HG03108 (cell line): ENCODE measurements at regions not wholly inside any gene's neighbourhood (a gene's known extent, or its start where the extent isn't known, plus 50 kb on each side); places are given as distances from the start of the nearest gene placed in this dataset.
"Not testable (repeated sequence)": the region's sequence is repeated elsewhere in the genome, so short reads cannot be mapped to it uniquely, and the experiment has no call there.

Experiments
- ATAC-seq: cut with Tn5 transposase; IDR thresholded peaks from one replicate; pipeline ENCODE4 v1.9.1; 2021; ENCODE audit warnings: moderate library complexity; ENCODE audit not compliant: unreplicated experiment

DNA sequence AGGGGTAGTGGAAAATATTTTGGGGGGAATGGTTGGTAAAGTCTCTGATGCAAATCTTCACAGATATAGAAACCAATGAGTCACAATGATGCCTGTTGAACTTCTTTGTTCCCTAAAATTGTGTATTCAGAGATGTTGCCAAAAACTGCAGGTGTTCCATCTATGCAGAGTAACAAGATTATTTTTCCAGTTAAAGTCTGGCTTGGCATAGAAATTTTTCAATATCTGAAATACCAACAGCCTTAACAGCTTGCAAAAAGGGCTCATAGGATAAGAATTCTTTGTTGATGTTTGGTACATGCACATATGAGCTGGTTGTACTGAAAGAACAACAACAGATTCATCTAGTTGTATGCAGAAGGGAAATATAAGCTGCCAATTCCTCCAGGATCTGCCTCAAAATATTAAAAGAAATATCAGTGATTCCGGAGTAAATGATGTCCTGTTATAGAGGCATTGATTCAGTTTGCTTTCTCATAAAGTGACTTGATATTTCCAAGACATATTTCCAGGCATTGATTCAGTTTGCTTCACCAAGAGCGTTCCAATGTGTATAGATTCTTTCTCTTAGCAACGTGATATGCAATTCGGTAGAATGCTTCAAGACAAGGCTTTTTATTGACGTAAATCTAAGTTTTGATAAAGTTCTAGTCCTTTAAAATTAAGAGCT lies 564.4 kb downstream of the TMA16 start:
- no peak for ATAC-seq

- no peak for ATAC-seq
These were observed 566.0 kb downstream of the TMA16 start for GRCh38 chr4:164060456-164060855.

- ATAC-seq = no peak
These were observed 573.9 kb downstream of the TMA16 start for GRCh38 chr4:164068392-164068791.

DNA sequence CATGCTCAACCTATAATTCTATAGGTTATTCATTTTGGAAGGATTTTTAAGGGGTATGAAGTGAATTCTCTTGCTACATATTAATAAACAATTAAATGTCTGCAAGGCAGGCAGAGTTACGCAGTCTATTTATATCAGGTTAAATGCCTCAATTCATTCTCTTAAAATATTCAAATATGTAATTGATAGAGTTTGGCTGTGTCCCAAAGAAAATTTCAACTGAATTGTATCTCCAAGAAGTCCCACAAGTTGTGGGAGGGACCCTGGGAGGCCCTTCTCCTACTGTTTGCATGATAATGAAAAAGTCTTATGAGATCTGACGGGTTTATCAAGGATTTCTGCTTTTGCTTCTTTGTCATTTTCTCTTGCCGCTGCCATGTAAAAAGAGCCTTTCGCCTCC lies 576.1 kb downstream of the TMA16 start:
- ATAC-seq = no peak

GRCh38 chr4:164081371-164081770 lies 586.9 kb downstream of the TMA16 start:
- no peak for ATAC-seq

DNA sequence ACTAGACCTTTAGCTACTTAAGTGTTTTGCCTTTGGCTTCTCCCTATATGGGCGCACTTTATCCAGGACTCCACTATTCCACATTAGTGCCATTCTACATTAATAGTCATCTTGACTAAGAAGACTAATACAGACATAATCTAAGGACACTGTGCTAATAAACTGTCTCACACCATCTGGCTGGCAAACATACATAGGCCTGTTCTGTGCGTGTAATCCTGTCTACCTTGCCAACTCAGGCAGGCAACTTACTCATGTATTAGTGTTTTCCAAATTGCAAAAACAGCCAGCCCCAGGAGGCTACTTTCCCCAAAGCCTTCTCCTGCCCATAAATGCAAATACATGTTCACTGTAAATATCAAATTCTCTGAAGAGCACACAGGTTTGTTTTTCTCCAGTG lies 587.3 kb downstream of the TMA16 start:
- ATAC-seq = no peak

- no peak for ATAC-seq
These were observed 593.2 kb downstream of the TMA16 start for GRCh38 chr4:164087733-164088132.

DNA sequence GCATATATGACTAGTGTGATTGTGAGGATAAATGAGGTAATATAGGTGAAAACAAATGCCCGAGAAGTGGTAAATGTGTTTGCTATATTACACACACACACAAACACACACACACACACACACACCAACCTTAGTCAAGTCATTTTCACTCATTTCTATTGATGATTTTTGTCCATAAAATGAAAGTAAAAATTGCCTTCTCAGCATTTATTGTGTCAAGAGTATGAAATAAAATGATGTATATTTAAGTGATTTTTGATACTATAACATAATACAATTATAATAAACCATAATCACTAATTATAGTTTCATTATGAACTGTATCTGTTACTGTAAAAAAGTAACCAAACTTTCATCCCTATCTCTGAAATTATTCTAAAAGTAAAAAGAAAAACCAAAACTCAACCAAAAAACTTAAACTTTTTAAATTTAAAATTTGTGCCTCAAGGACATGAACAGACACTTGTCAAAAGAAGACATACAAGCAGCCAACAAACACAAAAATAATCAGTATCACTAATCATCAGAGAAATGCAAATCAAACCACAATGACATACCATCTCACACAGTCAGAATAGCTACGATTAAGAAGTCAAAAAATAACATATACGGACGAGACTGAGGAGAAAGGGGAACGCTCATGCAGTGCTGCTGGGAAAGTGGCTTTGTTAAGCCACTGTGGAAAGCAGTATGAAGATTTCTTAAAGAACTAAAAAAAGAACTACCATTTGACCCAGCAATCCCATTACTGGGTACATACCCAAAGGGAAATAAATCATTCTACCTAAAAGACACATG lies 601.0 kb downstream of the TMA16 start:
- no peak for ATAC-seq

GRCh38 chr4:164096766-164097518 lies 602.5 kb downstream of the TMA16 start:
- no peak for ATAC-seq

GRCh38 chr4:164100741-164101365 lies 606.4 kb downstream of the TMA16 start:
- not testable (repeated sequence) for ATAC-seq

GRCh38 chr4:164108971-164109370 lies 614.5 kb downstream of the TMA16 start:
- no peak for ATAC-seq

DNA sequence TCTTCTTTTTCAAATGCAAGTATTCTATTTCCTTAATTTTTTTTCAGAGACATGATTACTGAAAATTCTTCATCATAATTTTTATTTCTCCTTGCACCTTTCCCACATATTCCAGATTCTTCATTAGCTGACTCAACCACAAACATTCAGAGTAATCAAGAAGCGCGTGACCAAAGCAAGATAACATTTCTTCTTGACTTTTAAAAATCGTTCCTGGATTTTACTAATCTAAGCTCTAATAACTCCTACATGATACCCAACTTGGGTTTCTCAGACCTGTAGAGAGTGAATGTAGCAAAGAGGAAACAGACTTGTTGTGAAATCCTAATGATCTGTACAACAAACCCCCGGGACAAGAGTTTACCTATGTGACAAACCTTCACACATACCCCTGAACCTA lies 615.0 kb downstream of the TMA16 start:
- no peak for ATAC-seq

- no peak for ATAC-seq
These were observed 620.7 kb downstream of the TMA16 start for GRCh38 chr4:164115236-164115635.

GRCh38 chr4:164116286-164116685 lies 621.8 kb downstream of the TMA16 start:
- ATAC-seq = no peak

DNA sequence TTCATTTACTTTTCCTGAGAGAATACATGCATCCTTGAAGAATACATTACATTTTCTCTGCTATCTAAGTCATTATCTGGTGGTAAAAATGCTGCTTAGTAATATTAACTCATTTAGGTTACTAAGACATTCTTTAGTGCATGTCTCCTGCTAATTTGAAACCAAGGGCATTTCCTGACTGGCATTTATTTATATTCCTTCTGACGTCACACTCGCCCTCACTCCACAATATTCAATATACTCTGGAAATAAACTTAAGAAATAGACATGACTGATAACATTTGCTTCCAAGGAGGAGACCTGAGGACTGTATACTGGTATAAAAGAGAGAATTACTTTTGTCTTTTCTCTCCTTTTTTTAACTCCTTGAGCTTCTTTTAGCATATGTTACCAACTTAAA lies 619.5 kb upstream of the SMIM31 start:
- no peak for ATAC-seq

DNA sequence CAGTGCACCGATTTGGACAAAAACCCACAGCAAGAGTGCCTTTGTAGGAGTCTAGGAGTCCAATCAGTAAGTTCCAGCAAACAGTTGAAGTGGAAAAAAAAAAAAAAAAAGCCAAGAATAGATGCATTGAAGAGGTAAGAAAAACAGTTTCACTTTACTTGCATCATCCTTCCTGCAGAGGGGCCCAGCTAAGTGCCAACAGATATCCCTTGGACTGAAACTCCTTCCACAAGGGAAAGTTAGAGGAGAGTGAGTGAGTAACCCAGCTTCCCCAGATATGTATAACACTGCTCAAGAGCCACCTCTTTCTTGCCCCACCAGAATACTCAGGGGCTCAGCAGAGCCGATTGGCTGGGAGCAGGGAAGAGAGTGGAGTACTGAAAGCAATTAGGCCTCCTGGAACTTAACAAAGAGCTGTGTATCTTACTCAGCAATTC lies 617.7 kb upstream of the SMIM31 start:
- ATAC-seq = no peak

DNA sequence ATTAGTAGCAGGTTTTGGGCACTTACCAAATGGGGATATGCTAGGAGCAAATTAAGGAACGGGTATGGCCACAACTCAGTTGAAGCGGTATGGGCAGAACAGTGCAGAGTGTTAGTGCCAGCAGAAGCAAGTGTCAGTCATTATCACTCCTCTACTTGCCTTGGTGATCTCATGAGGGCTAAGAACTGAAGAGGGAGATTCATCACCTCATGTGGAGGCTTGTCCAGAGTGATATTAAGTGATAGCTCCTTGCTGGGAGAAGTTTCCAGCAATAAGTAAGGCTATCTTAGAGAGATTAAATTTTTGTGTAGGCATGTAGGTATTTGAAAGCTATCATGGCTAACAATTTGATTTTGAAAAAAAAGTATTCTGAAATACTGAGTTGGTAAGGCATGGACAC lies 615.4 kb upstream of the SMIM31 start:
- ATAC-seq = no peak

DNA sequence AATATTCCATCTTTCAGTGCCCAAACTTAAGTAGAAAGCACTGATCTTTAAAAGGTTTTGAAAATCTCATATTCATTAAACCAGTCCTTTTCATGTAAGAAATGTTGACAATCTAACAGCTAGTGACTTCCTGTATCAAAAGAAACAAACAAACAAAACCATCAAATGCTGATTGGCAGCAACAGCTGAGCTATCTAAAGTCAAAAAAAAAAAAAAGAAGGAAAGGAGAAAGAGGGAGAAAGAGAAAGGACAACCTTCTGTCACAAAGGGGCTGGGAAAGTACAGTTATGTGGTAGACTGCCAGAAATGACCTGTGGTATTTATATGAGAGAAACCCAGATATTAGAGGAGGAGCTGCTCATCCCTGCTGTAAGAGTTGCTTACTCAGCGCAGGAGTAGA lies 614.6 kb upstream of the SMIM31 start:
- ATAC-seq = no peak

GRCh38 chr4:164141755-164142375 lies 612.1 kb upstream of the SMIM31 start:
- not testable (repeated sequence) for ATAC-seq

GRCh38 chr4:164154416-164154815 lies 599.5 kb upstream of the SMIM31 start:
- ATAC-seq = no peak

DNA sequence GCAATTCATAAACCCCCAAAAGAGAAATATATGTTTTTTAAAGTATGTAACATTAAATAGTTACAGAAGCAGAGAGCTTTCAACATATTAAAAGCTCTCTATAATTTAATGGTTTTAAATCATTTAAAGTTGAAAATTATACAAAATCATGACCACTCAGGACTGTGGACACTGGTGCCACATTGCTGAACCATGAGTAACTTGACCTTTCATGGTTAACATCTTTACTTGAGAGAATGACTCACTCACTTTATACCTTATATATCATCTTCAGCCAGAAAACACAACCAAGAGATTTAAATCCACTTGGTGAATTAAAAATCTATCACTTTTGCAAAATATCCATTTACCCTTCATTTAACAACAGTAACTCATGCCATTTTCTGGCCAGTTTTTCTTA lies 584.3 kb upstream of the SMIM31 start:
- ATAC-seq = no peak
